Liver (tissue), 8 donors: ENCODE measurements at regions not wholly inside any gene's neighbourhood (a gene's known extent, or its start where the extent isn't known, plus 50 kb on each side); places are given as distances from the start of the nearest gene placed in this dataset.

Source experiments
- DNase-seq: peaks from one replicate; pipeline ENCODE4 v3.0.0-alpha.2; 2017; ENCODE audit warnings: low spot score
- H3K27ac ChIP-seq, 2 donors: one replicate each; pipeline ENCODE4 v1.7.0; 2013; ENCODE audit warnings: inconsistent platforms in 2 of 2, low read length in 2 of 2, control low read depth in 1 of 2, low read depth in 1 of 2, mild to moderate bottlenecking in 1 of 2
- H3K27me3 ChIP-seq, 4 donors: one replicate each; pipeline versions ENCODE4 v1.6.1 to v1.7.0; 2013; ENCODE audit warnings: low read length in 3 of 4, inconsistent platforms in 1 of 4, mild to moderate bottlenecking in 1 of 4, moderate library complexity in 1 of 4; ENCODE audit not compliant: control insufficient read depth in 4 of 4, insufficient read depth in 4 of 4
- H3K36me3 ChIP-seq, 4 donors: one replicate each; pipeline versions ENCODE4 v1.6.1 to v1.7.0; 2013; ENCODE audit warnings: low read length in 3 of 4, mild to moderate bottlenecking in 3 of 4, low read depth in 1 of 4, moderate library complexity in 1 of 4; ENCODE audit not compliant: control insufficient read depth in 4 of 4, insufficient read depth in 3 of 4
- H3K4me1 ChIP-seq, 4 donors: one replicate each; pipeline versions ENCODE4 v1.6.1 to v1.7.0; 2013; ENCODE audit warnings: low read length in 3 of 4, mild to moderate bottlenecking in 3 of 4, moderate library complexity in 1 of 4; ENCODE audit not compliant: control insufficient read depth in 4 of 4, insufficient read depth in 4 of 4
- H3K4me3 ChIP-seq, 3 donors: one replicate each; pipeline versions ENCODE4 v1.6.1 to v1.7.0; 2013; ENCODE audit warnings: low read length in 3 of 3, control low read depth in 1 of 3, low read depth in 1 of 3, mild to moderate bottlenecking in 1 of 3
- H3K9ac ChIP-seq, 2 donors: one replicate each; pipeline ENCODE4 v1.7.0; 2013; ENCODE audit warnings: low read length in 2 of 2, mild to moderate bottlenecking in 2 of 2, moderate library complexity in 2 of 2, control low read depth in 1 of 2, low read depth in 1 of 2
- H3K9me3 ChIP-seq, 4 donors: one replicate each; pipeline versions ENCODE4 v1.6.1 to v1.7.0; 2013; ENCODE audit warnings: low read length in 3 of 4; ENCODE audit not compliant: control insufficient read depth in 4 of 4
- EGR1 ChIP-seq, 2 donors: IDR thresholded peaks; 2 replicates each; pipeline ENCODE4 v1.6.1; 2016 to 2018; ENCODE audit warnings: antibody characterized with exemption in 2 of 2, low read depth in 2 of 2
- FOXA1 ChIP-seq: IDR thresholded peaks from 2 replicates; pipeline ENCODE4 v1.6.1; 2016; ENCODE audit warnings: antibody characterized with exemption
- FOXA2 ChIP-seq: IDR thresholded peaks from 2 replicates; pipeline ENCODE4 v1.6.1; 2016; ENCODE audit warnings: antibody characterized with exemption
- GABPA ChIP-seq, 2 donors: IDR thresholded peaks in 1 of 2; conservative IDR thresholded peaks in 1 of 2; 2 replicates each; pipeline ENCODE4 v1.6.1; 2016; ENCODE audit warnings: antibody characterized with exemption in 2 of 2, mild to moderate bottlenecking in 1 of 2, moderate library complexity in 1 of 2
- HNF4A ChIP-seq, 2 donors: conservative IDR thresholded peaks; 2 replicates each; pipeline ENCODE4 v1.6.1; 2016; ENCODE audit warnings: antibody characterized with exemption in 2 of 2, mild to moderate bottlenecking in 2 of 2
- HNF4G ChIP-seq: IDR thresholded peaks from 2 replicates; pipeline ENCODE4 v1.6.1; 2016; ENCODE audit warnings: antibody characterized with exemption
- JUND ChIP-seq, 2 donors: IDR thresholded peaks; 2 replicates each; pipeline ENCODE4 v1.6.1; 2016; ENCODE audit warnings: antibody characterized with exemption in 2 of 2
- NR2F2 ChIP-seq: IDR thresholded peaks from 2 replicates; pipeline ENCODE4 v1.6.1; 2016; ENCODE audit warnings: antibody characterized with exemption
- RAD21 ChIP-seq, 2 donors: IDR thresholded peaks; 2 replicates each; pipeline ENCODE4 v1.6.1; 2016; ENCODE audit warnings: antibody characterized with exemption in 2 of 2, mild to moderate bottlenecking in 2 of 2
- REST ChIP-seq: IDR thresholded peaks from 2 replicates; pipeline ENCODE4 v1.6.1; 2016; ENCODE audit warnings: antibody characterized with exemption, mild to moderate bottlenecking
- RXRA ChIP-seq, 2 donors: IDR thresholded peaks; 2 replicates each; pipeline ENCODE4 v1.6.1; 2017 to 2018; ENCODE audit warnings: antibody characterized with exemption in 2 of 2, mild to moderate bottlenecking in 1 of 2
- SP1 ChIP-seq: IDR thresholded peaks from 2 replicates; pipeline ENCODE4 v1.6.1; 2018; ENCODE audit warnings: antibody characterized with exemption, mild to moderate bottlenecking
- TAF1 ChIP-seq: conservative IDR thresholded peaks from 2 replicates; pipeline ENCODE4 v1.6.1; 2016; ENCODE audit warnings: antibody characterized with exemption, mild to moderate bottlenecking
- YY1 ChIP-seq: IDR thresholded peaks from 2 replicates; pipeline ENCODE4 v1.6.1; 2016; ENCODE audit warnings: antibody characterized with exemption, mild to moderate bottlenecking
- WGBS: extraction: QIAGEN DNeasy Blood & Tissue Kit; methylation state at CpG from one replicate; pipeline ENCODE4 v1.1.7; 2013; 5-methylcytosine and 5-hydroxymethylcytosine counted together
- TF ChIP-seq, protein P1 (sequence below): IDR thresholded peaks from 2 replicates; pipeline ENCODE4 v1.6.1; 2016; ENCODE audit warnings: antibody characterized with exemption
- TF ChIP-seq, protein P2 (sequence below): IDR thresholded peaks from 2 replicates; pipeline ENCODE4 v1.6.1; 2016; ENCODE audit warnings: antibody characterized with exemption
- TF ChIP-seq, protein P3 (sequence below): IDR thresholded peaks from 2 replicates; pipeline ENCODE4 v1.6.1; 2016; ENCODE audit warnings: antibody characterized with exemption
- TF ChIP-seq, protein P4 (sequence below): fragments of 150-350 bp; IDR thresholded peaks from 2 replicates; pipeline ENCODE4 v1.5.1; 2017; ENCODE audit warnings: improper control_type of control experiment, low read depth, low read length; ENCODE audit not compliant: missing input control
- donor health status: healthy.
- donor health status: healthy.
- donor health status: healthy.
- donor health status: healthy.
- donor health status: healthy.

- peaks cover 0 to 3% (median 0%) of the 10 kb centered on the region in 4 donors for H3K27me3 ChIP-seq
- no peaks in the 10 kb centered on the region for H3K36me3 ChIP-seq
- 55% methylated on average over 3 of the region's 3 CpGs for WGBS
- DNase-seq: no peak
- H3K9me3 ChIP-seq: no peaks in the 10 kb centered on the region
- TF ChIP-seq, protein P1, sequence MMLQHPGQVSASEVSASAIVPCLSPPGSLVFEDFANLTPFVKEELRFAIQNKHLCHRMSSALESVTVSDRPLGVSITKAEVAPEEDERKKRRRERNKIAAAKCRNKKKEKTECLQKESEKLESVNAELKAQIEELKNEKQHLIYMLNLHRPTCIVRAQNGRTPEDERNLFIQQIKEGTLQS: no peak
- TF ChIP-seq JUND (IDR thresholded peaks at IDR 0.05): no peak
- TF ChIP-seq REST: no peak
- no peak for TF ChIP-seq SP1
- no peak for TF ChIP-seq HNF4G
- TF ChIP-seq RAD21 (IDR thresholded peaks at IDR 0.05): no peak
- TF ChIP-seq, protein P2, sequence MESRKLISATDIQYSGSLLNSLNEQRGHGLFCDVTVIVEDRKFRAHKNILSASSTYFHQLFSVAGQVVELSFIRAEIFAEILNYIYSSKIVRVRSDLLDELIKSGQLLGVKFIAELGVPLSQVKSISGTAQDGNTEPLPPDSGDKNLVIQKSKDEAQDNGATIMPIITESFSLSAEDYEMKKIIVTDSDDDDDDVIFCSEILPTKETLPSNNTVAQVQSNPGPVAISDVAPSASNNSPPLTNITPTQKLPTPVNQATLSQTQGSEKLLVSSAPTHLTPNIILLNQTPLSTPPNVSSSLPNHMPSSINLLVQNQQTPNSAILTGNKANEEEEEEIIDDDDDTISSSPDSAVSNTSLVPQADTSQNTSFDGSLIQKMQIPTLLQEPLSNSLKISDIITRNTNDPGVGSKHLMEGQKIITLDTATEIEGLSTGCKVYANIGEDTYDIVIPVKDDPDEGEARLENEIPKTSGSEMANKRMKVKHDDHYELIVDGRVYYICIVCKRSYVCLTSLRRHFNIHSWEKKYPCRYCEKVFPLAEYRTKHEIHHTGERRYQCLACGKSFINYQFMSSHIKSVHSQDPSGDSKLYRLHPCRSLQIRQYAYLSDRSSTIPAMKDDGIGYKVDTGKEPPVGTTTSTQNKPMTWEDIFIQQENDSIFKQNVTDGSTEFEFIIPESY: no peak
- TF ChIP-seq HNF4A (conservative IDR thresholded peaks at IDR 0.05): no peak
- no peak for TF ChIP-seq RXRA (IDR thresholded peaks at IDR 0.05)
- TF ChIP-seq FOXA1: no peak
- TF ChIP-seq, protein P3, sequence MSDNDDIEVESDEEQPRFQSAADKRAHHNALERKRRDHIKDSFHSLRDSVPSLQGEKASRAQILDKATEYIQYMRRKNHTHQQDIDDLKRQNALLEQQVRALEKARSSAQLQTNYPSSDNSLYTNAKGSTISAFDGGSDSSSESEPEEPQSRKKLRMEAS: no peak
- TF ChIP-seq NR2F2: no peak
- TF ChIP-seq, protein P4, sequence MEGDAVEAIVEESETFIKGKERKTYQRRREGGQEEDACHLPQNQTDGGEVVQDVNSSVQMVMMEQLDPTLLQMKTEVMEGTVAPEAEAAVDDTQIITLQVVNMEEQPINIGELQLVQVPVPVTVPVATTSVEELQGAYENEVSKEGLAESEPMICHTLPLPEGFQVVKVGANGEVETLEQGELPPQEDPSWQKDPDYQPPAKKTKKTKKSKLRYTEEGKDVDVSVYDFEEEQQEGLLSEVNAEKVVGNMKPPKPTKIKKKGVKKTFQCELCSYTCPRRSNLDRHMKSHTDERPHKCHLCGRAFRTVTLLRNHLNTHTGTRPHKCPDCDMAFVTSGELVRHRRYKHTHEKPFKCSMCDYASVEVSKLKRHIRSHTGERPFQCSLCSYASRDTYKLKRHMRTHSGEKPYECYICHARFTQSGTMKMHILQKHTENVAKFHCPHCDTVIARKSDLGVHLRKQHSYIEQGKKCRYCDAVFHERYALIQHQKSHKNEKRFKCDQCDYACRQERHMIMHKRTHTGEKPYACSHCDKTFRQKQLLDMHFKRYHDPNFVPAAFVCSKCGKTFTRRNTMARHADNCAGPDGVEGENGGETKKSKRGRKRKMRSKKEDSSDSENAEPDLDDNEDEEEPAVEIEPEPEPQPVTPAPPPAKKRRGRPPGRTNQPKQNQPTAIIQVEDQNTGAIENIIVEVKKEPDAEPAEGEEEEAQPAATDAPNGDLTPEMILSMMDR: no peak
- TF ChIP-seq GABPA (IDR thresholded peaks at IDR 0.05 in 1 of 2, conservative IDR thresholded peaks at IDR 0.05 in 1 of 2): no peak
- TF ChIP-seq EGR1 (IDR thresholded peaks at IDR 0.05; ENCODE audit: low read depth in 2 of 2): no peak
- TF ChIP-seq TAF1: no peak
- no peak for TF ChIP-seq FOXA2
- no peak for TF ChIP-seq YY1
- H3K27ac ChIP-seq: no peak overlapping the region
- no peak overlapping the region for H3K4me3 ChIP-seq
- H3K4me1 ChIP-seq: no peaks in the 10 kb centered on the region
- no peak overlapping the region for H3K9ac ChIP-seq
Measured at GRCh38 chr4:181549576-181550188, 693.5 kb upstream of the TENM3 start.
